22Rv1 (cell line): ENCODE measurements at regions not wholly inside any gene's neighbourhood (a gene's known extent, or its start where the extent isn't known, plus 50 kb on each side); places are given as distances from the start of the nearest gene placed in this dataset.

Source experiments
- ZFX ChIP-seq: fragments of 450-650 bp; IDR thresholded peaks from 2 replicates; pipeline ENCODE4 v1.6.1; 2017; ENCODE audit warnings: antibody characterized with exemption, borderline replicate concordance
- TF ChIP-seq, protein P1 (sequence below): fragments of 450-650 bp; IDR thresholded peaks from 2 replicates; pipeline ENCODE4 v1.5.1; 2017; ENCODE audit warnings: mild to moderate bottlenecking

DNA sequence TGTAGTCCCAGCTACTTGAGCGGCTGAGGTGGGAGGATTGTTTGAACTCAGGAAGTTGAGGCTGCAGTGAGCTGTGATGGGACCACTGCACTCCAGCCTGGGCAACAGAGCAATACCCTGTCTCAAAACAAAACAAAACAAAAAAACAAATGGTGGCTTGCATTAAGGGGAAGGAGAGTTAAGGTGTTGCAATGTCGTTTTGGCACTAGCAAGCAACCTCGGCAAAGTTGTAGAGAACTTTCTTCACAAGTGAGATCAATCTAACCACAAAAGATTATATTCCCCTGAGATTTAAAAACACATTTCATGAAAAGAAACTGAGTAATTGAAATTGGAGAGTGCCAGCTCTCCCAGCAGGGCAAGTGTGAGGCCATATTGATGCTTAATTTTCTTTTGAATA is 153.7 kb downstream of the KLF5 start:
- TF ChIP-seq, protein P1, sequence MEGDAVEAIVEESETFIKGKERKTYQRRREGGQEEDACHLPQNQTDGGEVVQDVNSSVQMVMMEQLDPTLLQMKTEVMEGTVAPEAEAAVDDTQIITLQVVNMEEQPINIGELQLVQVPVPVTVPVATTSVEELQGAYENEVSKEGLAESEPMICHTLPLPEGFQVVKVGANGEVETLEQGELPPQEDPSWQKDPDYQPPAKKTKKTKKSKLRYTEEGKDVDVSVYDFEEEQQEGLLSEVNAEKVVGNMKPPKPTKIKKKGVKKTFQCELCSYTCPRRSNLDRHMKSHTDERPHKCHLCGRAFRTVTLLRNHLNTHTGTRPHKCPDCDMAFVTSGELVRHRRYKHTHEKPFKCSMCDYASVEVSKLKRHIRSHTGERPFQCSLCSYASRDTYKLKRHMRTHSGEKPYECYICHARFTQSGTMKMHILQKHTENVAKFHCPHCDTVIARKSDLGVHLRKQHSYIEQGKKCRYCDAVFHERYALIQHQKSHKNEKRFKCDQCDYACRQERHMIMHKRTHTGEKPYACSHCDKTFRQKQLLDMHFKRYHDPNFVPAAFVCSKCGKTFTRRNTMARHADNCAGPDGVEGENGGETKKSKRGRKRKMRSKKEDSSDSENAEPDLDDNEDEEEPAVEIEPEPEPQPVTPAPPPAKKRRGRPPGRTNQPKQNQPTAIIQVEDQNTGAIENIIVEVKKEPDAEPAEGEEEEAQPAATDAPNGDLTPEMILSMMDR = no peak
- TF ChIP-seq ZFX = no peak
